IMR-90 (cell line): ENCODE measurements at regions not wholly inside any gene's neighbourhood (a gene's known extent, or its start where the extent isn't known, plus 50 kb on each side); places are given as distances from the start of the nearest gene placed in this dataset.

Experiments
- BHLHE40 ChIP-seq: fragments of 150-350 bp; IDR thresholded peaks from 2 replicates; pipeline ENCODE4 v1.6.1; 2016; ENCODE audit warnings: mild to moderate bottlenecking, low read depth, low read length
- CEBPB ChIP-seq: IDR thresholded peaks from 2 replicates; pipeline ENCODE4 v1.6.1; 2012; ENCODE audit warnings: low read depth, low read length, improper control_type of control experiment
- ELK1 ChIP-seq: fragments of 150-350 bp; IDR thresholded peaks from 2 replicates; pipeline ENCODE4 v1.6.1; 2016; ENCODE audit warnings: low read depth, mild to moderate bottlenecking, low read length, moderate library complexity, borderline replicate concordance
- FOS ChIP-seq: fragments of 150-350 bp; IDR thresholded peaks from 2 replicates; pipeline ENCODE4 v1.6.1; 2016; ENCODE audit warnings: low read depth, low read length
- MAZ ChIP-seq: IDR thresholded peaks from 2 replicates; pipeline ENCODE4 v1.6.1; 2012; ENCODE audit warnings: low read depth, mild to moderate bottlenecking, low read length, improper control_type of control experiment, moderate library complexity, borderline replicate concordance
- POLR2A ChIP-seq: IDR thresholded peaks from 2 replicates; pipeline ENCODE4 v1.6.1; 2012; ENCODE audit warnings: mild to moderate bottlenecking, low read depth, low read length
- RAD21 ChIP-seq: IDR thresholded peaks from 2 replicates; pipeline ENCODE4 v1.6.1; 2012; ENCODE audit warnings: low read length, improper control_type of control experiment
- RCOR1 ChIP-seq: IDR thresholded peaks from 2 replicates; pipeline ENCODE4 v1.6.1; 2012; ENCODE audit warnings: mild to moderate bottlenecking, low read length, improper control_type of control experiment; ENCODE audit not compliant: insufficient replicate concordance
- SMC3 ChIP-seq: fragments of 150-350 bp; IDR thresholded peaks from 2 replicates; pipeline ENCODE4 v1.6.1; 2016; ENCODE audit warnings: low read depth, mild to moderate bottlenecking, antibody characterized with exemption, low read length, moderate library complexity
- TF ChIP-seq, protein P1 (sequence below): conservative IDR thresholded peaks from 2 replicates; pipeline ENCODE4 v1.5.1; 2012; ENCODE audit warnings: mild to moderate bottlenecking, low read depth, low read length, improper control_type of control experiment

DNA sequence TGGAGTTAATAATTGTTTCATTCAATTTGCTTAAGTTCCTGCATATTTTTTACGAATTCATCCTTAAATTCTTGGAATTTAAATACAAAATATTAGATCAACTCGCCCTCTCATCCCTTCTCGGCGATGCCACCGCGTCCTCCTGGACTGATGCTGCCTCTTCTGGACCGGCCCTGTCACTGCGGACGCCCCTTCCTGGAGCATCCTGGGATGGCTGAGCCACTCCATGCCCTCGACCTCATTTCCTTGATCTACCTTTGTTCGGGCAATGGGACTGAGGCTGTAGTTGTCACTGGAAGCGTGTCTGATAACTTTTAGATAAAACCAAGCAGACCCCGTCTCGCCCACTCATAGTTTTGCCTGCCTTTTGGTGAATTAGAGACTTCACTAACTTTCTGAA, 283.7 kb downstream of the TEX29 start:
- TF ChIP-seq FOS (no peak), POLR2A (no peak), RCOR1 (no peak), BHLHE40 (no peak), MAZ (no peak), SMC3 (no peak), ELK1 (no peak), CEBPB (no peak), RAD21 (no peak)
- TF ChIP-seq, protein P1, sequence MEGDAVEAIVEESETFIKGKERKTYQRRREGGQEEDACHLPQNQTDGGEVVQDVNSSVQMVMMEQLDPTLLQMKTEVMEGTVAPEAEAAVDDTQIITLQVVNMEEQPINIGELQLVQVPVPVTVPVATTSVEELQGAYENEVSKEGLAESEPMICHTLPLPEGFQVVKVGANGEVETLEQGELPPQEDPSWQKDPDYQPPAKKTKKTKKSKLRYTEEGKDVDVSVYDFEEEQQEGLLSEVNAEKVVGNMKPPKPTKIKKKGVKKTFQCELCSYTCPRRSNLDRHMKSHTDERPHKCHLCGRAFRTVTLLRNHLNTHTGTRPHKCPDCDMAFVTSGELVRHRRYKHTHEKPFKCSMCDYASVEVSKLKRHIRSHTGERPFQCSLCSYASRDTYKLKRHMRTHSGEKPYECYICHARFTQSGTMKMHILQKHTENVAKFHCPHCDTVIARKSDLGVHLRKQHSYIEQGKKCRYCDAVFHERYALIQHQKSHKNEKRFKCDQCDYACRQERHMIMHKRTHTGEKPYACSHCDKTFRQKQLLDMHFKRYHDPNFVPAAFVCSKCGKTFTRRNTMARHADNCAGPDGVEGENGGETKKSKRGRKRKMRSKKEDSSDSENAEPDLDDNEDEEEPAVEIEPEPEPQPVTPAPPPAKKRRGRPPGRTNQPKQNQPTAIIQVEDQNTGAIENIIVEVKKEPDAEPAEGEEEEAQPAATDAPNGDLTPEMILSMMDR: no peak
